Middle frontal gyrus (tissue), 1 donor: ENCODE measurements at regions not wholly inside any gene's neighbourhood (a gene's known extent, or its start where the extent isn't known, plus 50 kb on each side); places are given as distances from the start of the nearest gene placed in this dataset.

Experiments
- DNase-seq: peaks from one replicate; pipeline ENCODE4 v3.0.0-alpha.2; 2015; ENCODE audit warnings: low spot score; ENCODE audit errors: extremely low spot score

GRCh38 chr14:34023824-34024767, 73.2 kb upstream of the EGLN3 start:
- no peak for DNase-seq

- DNase-seq, result no peak
Measured at GRCh38 chr14:34021096-34021495, 70.2 kb upstream of the EGLN3 start.

GRCh38 chr14:34020014-34020413, 69.1 kb upstream of the EGLN3 start:
- DNase-seq, result no peak

GRCh38 chr14:34018564-34019244, 67.8 kb upstream of the EGLN3 start:
- no peak for DNase-seq

GRCh38 chr14:34018125-34018524, 67.3 kb upstream of the EGLN3 start:
- no peak for DNase-seq

GRCh38 chr14:34015383-34015782, 64.5 kb upstream of the EGLN3 start:
- DNase-seq, result no peak

- DNase-seq, result no peak
Measured at GRCh38 chr14:34014936-34015335, 64.1 kb upstream of the EGLN3 start.

- no peak for DNase-seq
Measured at GRCh38 chr14:34013721-34014060, 62.8 kb upstream of the EGLN3 start.

GRCh38 chr14:34012978-34013720, 62.3 kb upstream of the EGLN3 start:
- no peak for DNase-seq

- DNase-seq, result no peak
Measured at GRCh38 chr14:34012369-34012768, 61.5 kb upstream of the EGLN3 start.

- DNase-seq, result no peak
Measured at GRCh38 chr14:34009956-34010355, 59.1 kb upstream of the EGLN3 start.

GRCh38 chr14:34007902-34008301, 57.0 kb upstream of the EGLN3 start:
- no peak for DNase-seq

- no peak for DNase-seq
Measured at GRCh38 chr14:34005901-34006300, 55.0 kb upstream of the EGLN3 start.

- no peak for DNase-seq
Measured at GRCh38 chr14:34004881-34005280, 54.0 kb upstream of the EGLN3 start.

- DNase-seq, result no peak
Measured at GRCh38 chr14:34003691-34004090, 52.8 kb upstream of the EGLN3 start.

GRCh38 chr14:34003082-34003668, 52.3 kb upstream of the EGLN3 start:
- no peak for DNase-seq
